Endodermal cell (in vitro differentiated cells): ENCODE measurements at regions not wholly inside any gene's neighbourhood (a gene's known extent, or its start where the extent isn't known, plus 50 kb on each side); places are given as distances from the start of the nearest gene placed in this dataset.

Experiments used
- DNase-seq: peaks from one replicate; pipeline ENCODE4 v3.0.0-alpha.2; 2017
- H3K27ac ChIP-seq: 2 replicates; pipeline ENCODE4 v1.5.1; 2013; ENCODE audit warnings: mild to moderate bottlenecking, low read depth, low read length, moderate library complexity
- H3K27me3 ChIP-seq: 2 replicates; pipeline ENCODE4 v1.6.1; 2013; ENCODE audit warnings: mild to moderate bottlenecking, low read length, moderate library complexity; ENCODE audit not compliant: insufficient read depth, control insufficient read depth, poor library complexity, severe bottlenecking
- H3K36me3 ChIP-seq: 2 replicates; pipeline ENCODE4 v1.7.0; 2013; ENCODE audit warnings: mild to moderate bottlenecking, low read length, moderate library complexity; ENCODE audit not compliant: control insufficient read depth, insufficient read depth
- H3K4me1 ChIP-seq: one replicate; pipeline ENCODE4 v1.7.0; 2013; ENCODE audit warnings: low read length; ENCODE audit not compliant: control insufficient read depth, insufficient read depth
- H3K4me3 ChIP-seq: 2 replicates; pipeline ENCODE4 v1.5.1; 2013; ENCODE audit warnings: mild to moderate bottlenecking, low read length, moderate library complexity
- H3K9ac ChIP-seq: 2 replicates; pipeline ENCODE4 v1.6.1; 2013; ENCODE audit warnings: mild to moderate bottlenecking, low read length, moderate library complexity; ENCODE audit not compliant: poor library complexity, severe bottlenecking; ENCODE audit errors: extremely low read depth
- H3K9me3 ChIP-seq: 2 replicates; pipeline ENCODE4 v1.6.1; 2013; ENCODE audit warnings: mild to moderate bottlenecking, low read length, moderate library complexity; ENCODE audit not compliant: control insufficient read depth
- H3K27ac Mint-ChIP-seq: 2 replicates; pipeline ENCODE4 v1.8.0; 2020; ENCODE audit warnings: mixed read lengths
- H3K27me3 Mint-ChIP-seq: 2 replicates; pipeline ENCODE4 v1.8.0; 2021; ENCODE audit warnings: mild to moderate bottlenecking, mixed read lengths; ENCODE audit not compliant: insufficient read depth
- H3K36me3 Mint-ChIP-seq: 2 replicates; pipeline ENCODE4 v1.8.0; 2020; ENCODE audit warnings: low read depth, mixed read lengths
- H3K4me1 Mint-ChIP-seq: 2 replicates; pipeline ENCODE4 v1.8.0; 2020; ENCODE audit warnings: mixed read lengths
- H3K4me3 Mint-ChIP-seq: 2 replicates; pipeline ENCODE4 v1.8.0; 2020; ENCODE audit warnings: mild to moderate bottlenecking, moderate library complexity, mixed read lengths
- H3K9me3 Mint-ChIP-seq: 2 replicates; pipeline ENCODE4 v1.8.0; 2020; ENCODE audit warnings: mild to moderate bottlenecking, mixed read lengths
- CTCF ChIP-seq: fragments of 200-600 bp; sonication (generic); conservative IDR thresholded peaks from 2 replicates; pipeline ENCODE4 v1.5.0; 2021; ENCODE audit warnings: antibody characterized with exemption, mild to moderate bottlenecking
- WGBS, 2 experiments: methylation state at CpG; one replicate each; pipeline versions ENCODE4 v1.1.5 to v1.1.7; 2013; ENCODE audit warnings: missing lambda C conversion rate in 2 of 2, mixed read lengths in 1 of 2; ENCODE audit not compliant: insufficient coverage in 1 of 2, insufficient read length in 1 of 2; 5-methylcytosine and 5-hydroxymethylcytosine counted together

- H3K36me3 Mint-ChIP-seq: no peaks in the 10 kb centered on the region
Observed at GRCh38 chr2:36262581-36262980, 93.0 kb upstream of the CRIM1 start.

GRCh38 chr2:36255863-36256262, 99.7 kb upstream of the CRIM1 start:
- Histone ChIP-seq H3K9ac (no peak overlapping the region), H3K4me1 (peaks cover 4% of the 10 kb centered on the region), H3K27me3 (no peaks in the 10 kb centered on the region), H3K9me3 (no peaks in the 10 kb centered on the region), H3K27ac (no peak overlapping the region), H3K4me3 (no peak overlapping the region), H3K36me3 (no peaks in the 10 kb centered on the region)
- no peak for TF ChIP-seq CTCF
- WGBS, 2 experiments: 60 to 98% methylated on average over 1 to 3 of the region's 3 CpGs
- Mint-ChIP-seq H3K27me3 (peaks cover 11% of the 10 kb centered on the region), H3K4me1 (peaks cover 7% of the 10 kb centered on the region), H3K27ac (no peak overlapping the region), H3K9me3 (no peaks in the 10 kb centered on the region), H3K36me3 (no peaks in the 10 kb centered on the region), H3K4me3 (no peak overlapping the region)
- DNase-seq: no peak

More at GRCh38 chr2:36262581-36262980, 93.0 kb upstream of the CRIM1 start:
- Mint-ChIP-seq H3K27ac (no peak overlapping the region), H3K4me3 (no peak overlapping the region), H3K9me3 (peaks cover 8% of the 10 kb centered on the region), H3K4me1 (peaks cover 14% of the 10 kb centered on the region), H3K27me3 (no peaks in the 10 kb centered on the region)
- Histone ChIP-seq H3K4me1 (peaks cover 3% of the 10 kb centered on the region), H3K9me3 (peaks cover 15% of the 10 kb centered on the region), H3K27ac (no peak overlapping the region), H3K36me3 (no peaks in the 10 kb centered on the region), H3K27me3 (no peaks in the 10 kb centered on the region), H3K9ac (no peak overlapping the region), H3K4me3 (no peak overlapping the region)
- WGBS, 2 experiments: 100% methylated on average over 1 of the region's 1 CpG; no CpG with 5 or more reads in 1 of the 2 experiments
- TF ChIP-seq CTCF: no peak
- DNase-seq: no peak

GRCh38 chr2:36253086-36253485, 102.5 kb upstream of the CRIM1 start:
- Mint-ChIP-seq H3K27ac (no peak overlapping the region), H3K9me3 (no peaks in the 10 kb centered on the region), H3K4me3 (no peak overlapping the region), H3K36me3 (no peaks in the 10 kb centered on the region), H3K27me3 (peaks cover 11% of the 10 kb centered on the region), H3K4me1 (peaks cover 7% of the 10 kb centered on the region)
- no peak for DNase-seq
- H3K27ac ChIP-seq: no peak overlapping the region
- WGBS, 2 experiments: 93 to 100% methylated on average over 3 to 5 of the region's 5 CpGs
- no peaks in the 10 kb centered on the region for H3K27me3 ChIP-seq
- no peak overlapping the region for H3K4me3 ChIP-seq
- H3K9ac ChIP-seq: no peak overlapping the region
- H3K4me1 ChIP-seq: peaks cover 4% of the 10 kb centered on the region
- no peaks in the 10 kb centered on the region for H3K9me3 ChIP-seq
- no peaks in the 10 kb centered on the region for H3K36me3 ChIP-seq
- no peak for TF ChIP-seq CTCF
